ENCODE measurements at regions not wholly inside any gene's neighbourhood (a gene's known extent, or its start where the extent isn't known, plus 50 kb on each side); places are given as distances from the start of the nearest gene placed in this dataset.

- peaks cover 10% of the 10 kb centered on the region for H3K4me1 Mint-ChIP-seq
- POLR2A ChIA-PET = no interaction called here
- ATAC-seq (ENCODE audit: low read depth) = no peak
Observed at GRCh38 chr3:194253270-194253669, 97.9 kb downstream of the CPN2 start.

GRCh38 chr3:194254040-194254439 is 97.1 kb downstream of the CPN2 start:
- Mint-ChIP-seq H3K4me3 (no peak overlapping the region), H3K27me3 (peaks cover 24% of the 10 kb centered on the region), H3K9me3 (peaks cover 6% of the 10 kb centered on the region), H3K36me3 (ENCODE audit: low read depth) (no peaks in the 10 kb centered on the region), H3K27ac (no peak overlapping the region), H3K4me1 (peaks cover 10% of the 10 kb centered on the region)
- ChIA-PET CTCF (no interaction called here), POLR2A (no interaction called here)
- intact Hi-C loops (cut with micrococcal nuclease) = no loop called here
- TF ChIP-seq CTCF (IDR thresholded peaks at IDR 0.05) = no peak
- ATAC-seq (ENCODE audit: low read depth) = no peak
- DNase-seq = no peak

More at GRCh38 chr3:194253270-194253669, 97.9 kb downstream of the CPN2 start:
- intact Hi-C loops (cut with micrococcal nuclease) = no loop called here
- no peak overlapping the region for H3K27ac Mint-ChIP-seq
- H3K4me3 Mint-ChIP-seq = no peak overlapping the region
- peaks cover 3% of the 10 kb centered on the region for H3K9me3 Mint-ChIP-seq
- DNase-seq = no peak
- peaks cover 25% of the 10 kb centered on the region for H3K27me3 Mint-ChIP-seq
- no peak for TF ChIP-seq CTCF (IDR thresholded peaks at IDR 0.05)
- CTCF ChIA-PET = no interaction called here
- H3K36me3 Mint-ChIP-seq (ENCODE audit: low read depth) = no peaks in the 10 kb centered on the region

- Mint-ChIP-seq H3K4me3 (peak overlapping the region; percentile 78), H3K36me3 (ENCODE audit: low read depth) (no peaks in the 10 kb centered on the region), H3K4me1 (peaks cover 10% of the 10 kb centered on the region), H3K27me3 (peaks cover 17% of the 10 kb centered on the region), H3K27ac (peak overlapping the region; percentile 50), H3K9me3 (peaks cover 6% of the 10 kb centered on the region)
- POLR2A ChIA-PET = interaction anchor here (0.6 to 0.7 kb wide), 2 partner anchors 48 to 493 kb away, joined by 6 to 9 read pairs; no protein-coding TSS in a partner anchor
- no peak for TF ChIP-seq CTCF (IDR thresholded peaks at IDR 0.05)
- intact Hi-C loops (cut with micrococcal nuclease) = loop anchor here (1.0 kb wide), 1 partner anchor 52 kb away; no protein-coding TSS in a partner anchor
- ATAC-seq (ENCODE audit: low read depth) (peak; percentile 77), DNase-seq (no peak)
- CTCF ChIA-PET = no interaction called here
Observed at GRCh38 chr3:194255252-194256039, 95.7 kb downstream of the CPN2 start.

- DNase-seq (no peak), ATAC-seq (ENCODE audit: low read depth) (no peak)
- no peak for TF ChIP-seq CTCF (IDR thresholded peaks at IDR 0.05)
- H3K27ac Mint-ChIP-seq = no peak overlapping the region
- no peaks in the 10 kb centered on the region for H3K36me3 Mint-ChIP-seq (ENCODE audit: low read depth)
- H3K27me3 Mint-ChIP-seq = peaks cover 10% of the 10 kb centered on the region
- H3K4me3 Mint-ChIP-seq = no peak overlapping the region
- ChIA-PET POLR2A (interaction anchor here (0.6 kb wide), 1 partner anchor 494 kb away, joined by 9 read pairs; no protein-coding TSS in a partner anchor), CTCF (no interaction called here)
- intact Hi-C loops (cut with micrococcal nuclease) = no loop called here
- H3K4me1 Mint-ChIP-seq = peaks cover 10% of the 10 kb centered on the region
- H3K9me3 Mint-ChIP-seq = peaks cover 6% of the 10 kb centered on the region
Observed at GRCh38 chr3:194256040-194256945, 94.8 kb downstream of the CPN2 start.

- H3K4me3 Mint-ChIP-seq = no peak overlapping the region
- CTCF ChIA-PET = interaction anchor here (1.4 kb wide), 1 partner anchor 592 kb away, joined by 5 read pairs; no protein-coding TSS in a partner anchor
- no peak for TF ChIP-seq CTCF (IDR thresholded peaks at IDR 0.05)
- no peaks in the 10 kb centered on the region for H3K36me3 Mint-ChIP-seq (ENCODE audit: low read depth)
- H3K27ac Mint-ChIP-seq = no peak overlapping the region
- ATAC-seq (ENCODE audit: low read depth) = no peak
- POLR2A ChIA-PET = no interaction called here
- H3K27me3 Mint-ChIP-seq = peaks cover 4% of the 10 kb centered on the region
- H3K4me1 Mint-ChIP-seq = peaks cover 10% of the 10 kb centered on the region
- no peak for DNase-seq
- intact Hi-C loops (cut with micrococcal nuclease) = no loop called here
- peaks cover 6% of the 10 kb centered on the region for H3K9me3 Mint-ChIP-seq
Observed at GRCh38 chr3:194257151-194257621, 93.9 kb downstream of the CPN2 start.
